ENCODE measurements at regions not wholly inside any gene's neighbourhood (a gene's known extent, or its start where the extent isn't known, plus 50 kb on each side); places are given as distances from the start of the nearest gene placed in this dataset.

DNA sequence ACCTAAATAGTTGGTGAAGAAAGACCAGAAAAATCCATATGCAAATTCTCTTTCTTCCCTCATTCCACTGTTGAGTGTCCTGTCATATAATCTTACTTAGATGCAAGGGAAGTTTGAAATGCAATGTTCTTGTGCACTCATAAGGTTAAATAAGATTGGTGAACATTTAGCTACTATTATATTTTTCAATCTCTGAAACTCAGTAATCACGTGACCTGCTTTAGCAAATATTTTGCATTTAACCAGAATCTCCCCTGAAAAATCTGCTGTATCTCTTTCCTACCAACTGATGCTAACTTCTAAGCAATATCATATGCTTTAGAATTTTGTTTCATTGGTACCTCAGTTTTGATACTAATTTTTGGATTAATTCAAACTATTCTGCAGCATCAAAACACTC lies 533.2 kb downstream of the RIT2 start:
- no peak for TF ChIP-seq CTCF (IDR thresholded peaks at IDR 0.05; ENCODE audit: low read depth, low read length, poor library complexity, severe bottlenecking)
- TF ChIP-seq EZH2phosphoT487 (IDR thresholded peaks at IDR 0.05; ENCODE audit: borderline replicate concordance, low read length) = no peak

Measured in DOHH2 (cell line).